ENCODE measurements at regions not wholly inside any gene's neighbourhood (a gene's known extent, or its start where the extent isn't known, plus 50 kb on each side); places are given as distances from the start of the nearest gene placed in this dataset.

GRCh38 chr9:88077071-88077617 lies 61.1 kb downstream of the SPATA31C2 start:
- DNase-seq (ENCODE audit: low read depth) = no peak
- H3K4me3 ChIP-seq (ENCODE audit: low read depth, low read length) = peak overlapping the region; percentile 59

DNA sequence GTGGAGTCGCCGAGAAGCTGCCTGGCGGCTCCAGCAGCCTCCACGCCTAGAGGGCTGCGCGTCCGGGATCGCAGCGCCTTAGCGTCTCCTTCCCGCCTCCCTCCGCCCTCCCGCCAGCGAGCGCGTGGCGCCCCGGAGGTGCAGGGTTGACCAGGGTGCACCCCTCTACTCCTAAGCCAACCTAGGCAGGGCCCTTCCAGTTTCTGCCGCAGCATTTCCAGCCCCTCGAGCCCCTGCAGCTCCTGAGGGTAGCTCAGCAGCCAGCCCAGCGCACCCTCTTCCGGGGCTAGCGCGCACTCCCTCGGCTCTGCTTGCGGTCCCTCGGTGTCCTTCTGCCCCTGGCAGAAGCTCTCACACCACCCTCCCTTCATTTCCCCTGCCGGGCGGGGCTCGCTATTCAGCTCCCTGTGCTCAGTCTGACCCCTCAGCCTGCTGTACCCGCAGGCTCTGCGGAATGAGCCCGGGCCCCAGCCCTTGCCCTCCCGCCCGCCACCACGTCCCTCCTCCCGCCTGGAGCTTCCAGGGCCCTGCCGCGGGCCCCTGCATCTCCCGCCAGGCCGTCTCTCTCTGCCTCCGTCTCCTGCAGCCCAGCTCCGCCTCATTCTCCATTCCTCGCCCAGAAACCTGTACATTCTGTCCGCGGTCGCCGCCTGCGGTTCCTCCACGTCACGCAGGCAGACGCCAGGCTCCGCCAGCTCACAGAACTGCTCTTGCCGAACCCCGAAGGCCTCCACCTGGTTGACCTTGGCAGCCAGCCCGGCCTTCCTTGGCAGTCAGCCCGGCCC lies 61.8 kb downstream of the SPATA31C2 start:
- peak; percentile 86 for DNase-seq (ENCODE audit: low read depth)
- H3K4me3 ChIP-seq (ENCODE audit: low read depth, low read length) = peak overlapping the region; percentile 59

DNA sequence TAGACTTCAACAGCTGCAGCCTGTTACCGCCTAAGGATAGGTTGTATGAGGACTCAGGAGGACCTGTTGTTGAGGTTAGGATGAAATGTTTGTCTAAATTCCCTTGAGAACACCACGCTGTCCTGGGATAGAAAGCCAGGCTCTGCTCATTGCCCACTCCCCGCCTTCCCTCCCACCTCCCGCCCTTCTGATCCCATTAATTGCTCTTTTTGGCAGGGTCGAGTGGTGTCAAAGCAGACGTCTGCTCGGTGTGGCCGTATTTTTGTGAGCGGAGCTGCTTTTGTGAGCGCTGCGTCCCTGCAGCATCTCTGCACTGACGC lies 62.3 kb downstream of the SPATA31C2 start:
- H3K4me3 ChIP-seq (ENCODE audit: low read depth, low read length) = peak overlapping the region; percentile 59

GRCh38 chr9:88075506-88075905 lies 62.8 kb downstream of the SPATA31C2 start:
- DNase-seq (ENCODE audit: low read depth) = no peak
- peak overlapping the region; percentile 59 for H3K4me3 ChIP-seq (ENCODE audit: low read depth, low read length)

More for the DNA sequence above, 62.3 kb downstream of the SPATA31C2 start:
- peak; percentile 19 for DNase-seq (ENCODE audit: low read depth)

DNA sequence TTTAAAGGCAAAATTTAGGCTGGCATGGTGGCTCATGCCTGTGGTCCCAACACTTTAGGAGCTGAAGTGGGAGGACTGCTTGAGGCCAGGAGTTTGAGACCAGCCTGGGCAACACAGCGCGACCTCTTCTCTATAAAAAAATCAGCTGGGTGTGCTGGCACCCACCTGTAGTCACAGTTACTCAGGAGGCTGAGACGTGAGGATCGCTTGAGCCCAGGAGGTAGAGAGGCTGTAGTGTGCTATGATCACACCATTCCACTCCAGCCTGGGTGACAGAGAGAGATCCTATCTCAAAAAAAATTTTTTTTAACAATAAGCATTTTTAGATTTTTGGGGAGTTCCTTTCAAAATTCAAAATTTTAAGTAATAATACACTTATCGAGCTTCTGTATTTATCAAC lies 63.3 kb downstream of the SPATA31C2 start:
- DNase-seq (ENCODE audit: low read depth) = no peak

DNA sequence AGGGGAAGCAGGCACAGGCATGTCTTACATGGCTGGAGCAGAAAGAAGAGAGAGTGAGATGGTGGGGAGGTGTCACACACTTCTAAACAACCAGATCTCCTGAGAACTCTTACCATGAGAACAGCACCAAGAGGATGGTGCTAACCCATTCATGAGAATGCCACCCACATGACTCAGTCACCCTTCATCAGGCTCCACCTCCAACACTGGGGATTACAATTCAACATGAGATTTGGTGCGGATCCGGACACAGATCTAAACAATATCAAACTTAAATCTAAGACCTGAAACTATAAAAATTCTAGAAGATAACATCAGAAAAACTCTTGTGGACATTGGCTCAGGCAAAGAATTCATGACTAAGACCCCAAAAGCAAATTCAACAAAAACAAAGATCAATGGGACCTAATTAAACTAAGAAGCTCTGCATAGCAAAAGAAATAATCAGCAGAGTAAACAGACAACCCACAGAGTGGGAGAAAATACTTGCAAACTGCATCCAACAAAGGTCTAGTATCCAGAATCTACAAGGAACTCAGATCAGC lies 65.4 kb downstream of the SPATA31C2 start:
- no peak overlapping the region for H3K4me3 ChIP-seq (ENCODE audit: low read depth, low read length)
- no peak for DNase-seq (ENCODE audit: low read depth)

More for the DNA sequence above, 63.3 kb downstream of the SPATA31C2 start:
- H3K4me3 ChIP-seq (ENCODE audit: low read depth, low read length) = no peak overlapping the region

GRCh38 chr9:88071331-88071730 lies 66.9 kb downstream of the SPATA31C2 start:
- H3K4me3 ChIP-seq (ENCODE audit: low read depth, low read length) = no peak overlapping the region
- DNase-seq (ENCODE audit: low read depth) = no peak

DNA sequence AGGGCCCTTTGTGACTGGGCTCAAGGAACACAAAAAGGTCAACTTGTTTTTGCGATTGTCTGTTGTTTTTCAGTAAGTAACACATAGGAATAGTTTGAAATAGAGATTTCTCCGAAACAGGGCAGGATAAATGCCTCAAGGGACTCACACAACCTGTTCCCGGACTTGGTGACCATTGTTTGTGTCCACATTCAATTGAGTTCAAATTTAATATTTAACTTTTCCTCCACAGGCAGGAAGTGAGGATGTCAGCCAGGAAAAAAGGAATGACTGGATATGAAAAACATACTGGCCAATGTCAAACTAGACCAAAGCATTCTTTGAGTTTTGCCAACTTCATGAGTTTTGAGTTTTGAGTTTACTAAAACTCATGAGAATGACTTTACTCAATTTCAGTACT lies 72.7 kb downstream of the SPATA31C2 start:
- no peak for DNase-seq (ENCODE audit: low read depth)
- no peak overlapping the region for H3K4me3 ChIP-seq (ENCODE audit: low read depth, low read length)

- DNase-seq (ENCODE audit: low read depth) = no peak
- H3K4me3 ChIP-seq (ENCODE audit: low read depth, low read length) = no peak overlapping the region
Measured at GRCh38 chr9:88064554-88064953, 73.7 kb downstream of the SPATA31C2 start.

DNA sequence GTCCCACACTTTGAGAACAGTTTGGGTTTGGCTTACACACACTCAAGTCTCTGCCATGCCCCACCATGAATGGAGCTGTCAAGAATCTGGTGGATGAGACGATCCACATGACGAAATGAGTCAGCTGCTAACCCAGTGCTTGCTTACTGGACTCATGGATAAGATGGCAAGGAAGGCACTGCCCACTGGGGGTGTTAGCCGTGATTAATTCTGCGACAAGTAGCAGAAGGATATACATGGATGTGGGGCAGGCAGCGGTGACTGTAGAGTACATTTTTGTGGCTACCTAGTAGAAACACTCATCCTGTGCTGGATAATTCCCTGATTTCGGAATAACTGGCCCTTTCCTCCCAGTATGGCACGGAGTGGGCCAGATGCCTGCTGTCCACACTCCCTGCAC lies 77.5 kb downstream of the SPATA31C2 start:
- no peak overlapping the region for H3K4me3 ChIP-seq (ENCODE audit: low read depth, low read length)
- no peak for DNase-seq (ENCODE audit: low read depth)

DNA sequence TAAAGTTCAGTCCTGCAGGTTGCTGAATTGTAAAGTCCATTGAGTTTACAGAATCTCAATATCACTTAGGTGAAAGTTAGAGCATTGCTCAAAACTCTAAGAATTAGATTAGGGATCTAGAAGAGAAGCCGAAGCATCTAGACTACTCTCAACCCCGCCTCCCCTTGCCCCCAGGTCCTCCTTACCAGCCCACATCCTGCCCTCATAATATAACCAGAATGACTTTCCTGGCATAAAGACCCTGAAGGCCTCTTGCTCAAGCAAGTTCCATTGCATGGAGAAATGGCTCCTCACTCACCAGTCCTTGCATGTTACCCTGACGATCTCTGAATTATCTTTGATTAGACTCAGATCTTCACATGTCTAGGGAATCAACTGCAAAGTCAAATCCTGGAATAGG lies 78.8 kb downstream of the SPATA31C2 start:
- H3K4me3 ChIP-seq (ENCODE audit: low read depth, low read length) = no peak overlapping the region
- DNase-seq (ENCODE audit: low read depth) = no peak

- H3K4me3 ChIP-seq (ENCODE audit: low read depth, low read length) = no peak overlapping the region
- DNase-seq (ENCODE audit: low read depth) = no peak
Measured at GRCh38 chr9:88056876-88057275, 81.4 kb downstream of the SPATA31C2 start.

GRCh38 chr9:88053856-88054501 lies 79.6 kb upstream of the CDK20 start:
- no peak overlapping the region for H3K4me3 ChIP-seq (ENCODE audit: low read depth, low read length)
- no peak for DNase-seq (ENCODE audit: low read depth)

- no peak overlapping the region for H3K4me3 ChIP-seq (ENCODE audit: low read depth, low read length)
- no peak for DNase-seq (ENCODE audit: low read depth)
Measured at GRCh38 chr9:88052321-88052965, 78.1 kb upstream of the CDK20 start.

- H3K4me3 ChIP-seq (ENCODE audit: low read depth, low read length) = no peak overlapping the region
- no peak for DNase-seq (ENCODE audit: low read depth)
Measured at GRCh38 chr9:88051138-88051537, 76.8 kb upstream of the CDK20 start.

DNA sequence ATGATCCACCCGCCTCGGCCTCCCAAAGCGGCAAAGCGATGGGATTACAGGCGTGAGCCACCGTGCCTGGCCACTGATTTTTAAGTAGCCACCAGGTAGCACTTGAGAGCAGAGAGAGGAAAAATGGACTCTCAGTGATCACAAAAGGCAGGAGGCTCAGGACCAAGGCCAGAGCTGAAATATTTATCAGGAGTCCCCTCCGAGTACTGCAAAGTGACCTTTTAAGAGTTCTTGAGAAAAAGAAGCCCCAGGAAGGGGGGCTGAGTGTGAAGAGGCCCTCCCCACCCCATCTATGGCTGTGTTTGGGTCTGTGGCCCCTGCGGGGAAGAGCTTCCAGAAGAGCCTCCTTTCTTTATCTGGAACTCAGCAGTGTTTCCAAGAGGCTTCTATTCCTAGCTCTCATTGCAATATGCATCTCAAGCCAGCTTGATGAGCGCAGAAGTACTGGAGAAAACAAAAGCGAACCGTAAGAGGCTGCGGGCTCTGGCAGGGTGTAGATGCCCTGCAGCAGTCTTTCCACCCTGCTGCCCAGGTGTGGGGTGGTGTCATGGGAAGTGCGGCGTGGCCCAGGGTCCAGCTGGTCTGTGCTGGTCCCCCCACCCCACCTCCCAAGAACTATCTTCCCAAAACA lies 75.5 kb upstream of the CDK20 start:
- no peak overlapping the region for H3K4me3 ChIP-seq (ENCODE audit: low read depth, low read length)
- no peak for DNase-seq (ENCODE audit: low read depth)

- H3K4me3 ChIP-seq (ENCODE audit: low read depth, low read length) = no peak overlapping the region
- DNase-seq (ENCODE audit: low read depth) = no peak
Measured at GRCh38 chr9:88046542-88046941, 72.2 kb upstream of the CDK20 start.

- no peak overlapping the region for H3K4me3 ChIP-seq (ENCODE audit: low read depth, low read length)
- DNase-seq (ENCODE audit: low read depth) = no peak
Measured at GRCh38 chr9:88045686-88046085, 71.4 kb upstream of the CDK20 start.

DNA sequence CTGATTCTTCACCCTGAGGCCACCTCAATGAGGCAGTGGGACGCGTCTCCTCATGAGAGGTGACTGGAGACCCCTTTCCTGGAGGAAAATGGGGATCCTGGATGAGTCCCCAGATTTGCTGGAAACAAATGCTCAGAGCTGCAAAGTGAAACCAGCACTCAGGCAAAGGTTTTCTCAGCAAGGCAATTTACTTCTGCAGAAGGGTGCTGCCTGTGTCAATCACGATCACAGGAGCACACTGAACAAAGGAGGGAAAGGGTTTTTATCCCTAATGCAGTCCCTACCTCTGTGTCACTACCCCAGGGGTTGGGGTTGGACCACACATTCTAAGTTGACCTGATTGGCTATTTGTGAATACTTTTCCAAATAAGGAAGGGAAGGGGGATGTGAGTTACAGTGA lies 69.9 kb upstream of the CDK20 start:
- DNase-seq (ENCODE audit: low read depth) = no peak
- H3K4me3 ChIP-seq (ENCODE audit: low read depth, low read length) = no peak overlapping the region

DNA sequence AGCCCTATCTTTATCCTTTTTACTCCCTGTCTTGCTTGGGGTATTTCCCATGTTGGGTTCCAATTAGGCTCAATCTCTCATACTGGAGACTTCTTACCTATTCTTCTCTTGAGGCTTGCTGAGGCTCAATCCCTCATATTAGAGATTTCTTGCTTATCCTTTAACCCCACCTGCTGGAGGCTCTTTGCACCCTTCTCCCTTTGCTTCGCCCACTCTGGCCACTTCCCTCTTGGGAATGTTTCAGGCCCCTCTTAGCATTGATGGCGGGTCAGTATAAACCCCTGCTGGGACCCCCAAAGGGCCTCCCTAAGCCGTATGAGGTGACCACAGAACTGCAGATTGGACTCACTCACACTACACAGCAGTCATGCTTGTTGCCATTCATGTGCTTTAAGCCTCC lies 69.3 kb upstream of the CDK20 start:
- no peak overlapping the region for H3K4me3 ChIP-seq (ENCODE audit: low read depth, low read length)

More for the DNA sequence above, 69.3 kb upstream of the CDK20 start:
- no peak for DNase-seq (ENCODE audit: low read depth)

All from skeletal muscle cell (primary cell).